DMS153 (cell line): ENCODE measurements at regions not wholly inside any gene's neighbourhood (a gene's known extent, or its start where the extent isn't known, plus 50 kb on each side); places are given as distances from the start of the nearest gene placed in this dataset.

Source experiments
- DNase-seq: peaks from one replicate; lab custom pipeline; 2025; lab: John Stamatoyannopoulos, UW

GRCh38 chr21:28642891-28643290, 349.8 kb downstream of the LTN1 start:
- DNase-seq: no peak

GRCh38 chr21:28641731-28642130, 350.9 kb downstream of the LTN1 start:
- no peak for DNase-seq

GRCh38 chr21:28640326-28640725, 352.4 kb downstream of the LTN1 start:
- DNase-seq: no peak

- no peak for DNase-seq
These were observed 352.9 kb downstream of the LTN1 start for GRCh38 chr21:28639737-28640136.

GRCh38 chr21:28636752-28637691, 355.7 kb downstream of the LTN1 start:
- DNase-seq: no peak

GRCh38 chr21:28635541-28635940, 357.1 kb downstream of the LTN1 start:
- DNase-seq: no peak

GRCh38 chr21:28633839-28634555, 358.7 kb downstream of the LTN1 start:
- no peak for DNase-seq

GRCh38 chr21:28632755-28633408, 359.8 kb downstream of the LTN1 start:
- DNase-seq: no peak

- DNase-seq: no peak
These were observed 365.0 kb downstream of the LTN1 start for GRCh38 chr21:28627691-28628090.

GRCh38 chr21:28627261-28627660, 365.4 kb downstream of the LTN1 start:
- no peak for DNase-seq

GRCh38 chr21:28624626-28625025, 368.1 kb downstream of the LTN1 start:
- no peak for DNase-seq

GRCh38 chr21:28617300-28617699, 375.4 kb downstream of the LTN1 start:
- DNase-seq: no peak

- no peak for DNase-seq
These were observed 377.4 kb downstream of the LTN1 start for GRCh38 chr21:28615276-28615675.

- DNase-seq: no peak
These were observed 377.9 kb downstream of the LTN1 start for GRCh38 chr21:28614791-28615190.

- DNase-seq: no peak
These were observed 384.0 kb downstream of the LTN1 start for GRCh38 chr21:28608646-28609045.

- DNase-seq: no peak
These were observed 385.1 kb downstream of the LTN1 start for GRCh38 chr21:28607545-28607944.

- no peak for DNase-seq
These were observed 387.6 kb downstream of the LTN1 start for GRCh38 chr21:28604946-28605537.

GRCh38 chr21:28602546-28602945, 390.1 kb downstream of the LTN1 start:
- DNase-seq: no peak

- DNase-seq: no peak
These were observed 394.5 kb downstream of the LTN1 start for GRCh38 chr21:28598214-28598613.

- no peak for DNase-seq
These were observed 400.3 kb downstream of the LTN1 start for GRCh38 chr21:28592205-28592865.

- DNase-seq: no peak
These were observed 402.0 kb downstream of the LTN1 start for GRCh38 chr21:28590676-28591075.

- no peak for DNase-seq
These were observed 402.7 kb downstream of the LTN1 start for GRCh38 chr21:28590026-28590425.
